B cell (primary cell): ENCODE measurements at regions not wholly inside any gene's neighbourhood (a gene's known extent, or its start where the extent isn't known, plus 50 kb on each side); places are given as distances from the start of the nearest gene placed in this dataset.

Experiments
- ATAC-seq: fragments of 200-7000 bp; cut with Tn5 transposase; one replicate; pipeline ENCODE4 v1.10.0; 2021; ENCODE audit warnings: low read depth, mild to moderate bottlenecking, moderate number of reproducible peaks, moderate library complexity
- CTCF ChIA-PET: fragments of 350-600 bp; sonication (Branson Sonifier 250); formaldehyde crosslinking; loops from one replicate; lab custom pipeline; 2021; ENCODE audit warnings: antibody characterized with exemption, inconsistent platforms; lab: Charles Lee
- POLR2A ChIA-PET: fragments of 350-600 bp; sonication (Branson Sonifier 250); formaldehyde crosslinking; loops from one replicate; lab custom pipeline; 2021; ENCODE audit warnings: antibody characterized with exemption; lab: Charles Lee
- DNase-seq: peaks from one replicate; pipeline ENCODE4 v3.0.0; 2013
- H2AFZ ChIP-seq: 2 replicates; pipeline ENCODE4 v1.6.1; 2012; ENCODE audit warnings: mild to moderate bottlenecking, low read depth, low read length; ENCODE audit not compliant: insufficient read depth, poor library complexity, severe bottlenecking
- H3K27ac ChIP-seq, 2 donors: 1 replicate in 1 of 2; 2 replicates in 1 of 2; pipeline ENCODE4 v1.5.1; 2012 to 2013; ENCODE audit warnings: low read length in 2 of 2, mild to moderate bottlenecking in 2 of 2, moderate library complexity in 1 of 2
- H3K27me3 ChIP-seq, 4 experiments: fragments of 200-600 bp in 1 of 4; sonication (generic) in 1 of 4; replicated peaks in 1 of 4; 1 replicate in 2 of 4; 2 replicates in 2 of 4; pipeline versions ENCODE4 v1.6.1 to v1.7.0; 2013 to 2016; ENCODE audit warnings: low read length in 3 of 4, mild to moderate bottlenecking in 2 of 4, mixed read lengths in 1 of 4, moderate library complexity in 1 of 4; ENCODE audit not compliant: insufficient read depth in 4 of 4, control insufficient read depth in 3 of 4; ENCODE audit errors: control extremely low read depth in 1 of 4
- H3K36me3 ChIP-seq, 2 experiments: replicated peaks in 1 of 2; 1 replicate in 1 of 2; 2 replicates in 1 of 2; pipeline versions ENCODE4 v1.6.1 to v1.7.1; 2013; ENCODE audit warnings: low read length in 1 of 2; ENCODE audit not compliant: insufficient read depth in 2 of 2, control insufficient read depth in 1 of 2; ENCODE audit errors: control extremely low read depth in 1 of 2, extremely low read depth in 1 of 2
- H3K4me1 ChIP-seq, 2 donors: fragments of 200-600 bp in 1 of 2; sonication (generic) in 1 of 2; 1 replicate in 1 of 2; 2 replicates in 1 of 2; pipeline versions ENCODE4 v1.5.1 to v1.6.1; 2013 to 2017; ENCODE audit warnings: low read length in 2 of 2; ENCODE audit not compliant: control insufficient read depth in 2 of 2, insufficient read depth in 2 of 2
- H3K4me2 ChIP-seq: replicated peaks from 2 replicates; pipeline ENCODE3; 2012; ENCODE audit warnings: mild to moderate bottlenecking, low read depth, low read length; ENCODE audit not compliant: poor library complexity, severe bottlenecking
- H3K4me3 ChIP-seq, 5 experiments: fragments of 200-600 bp in 1 of 5; sonication (generic) in 1 of 5; 1 replicate in 3 of 5; 2 replicates in 2 of 5; pipeline versions ENCODE4 v1.5.1 to v1.7.0; 2011 to 2016; ENCODE audit warnings: low read length in 4 of 5, mild to moderate bottlenecking in 4 of 5, low read depth in 2 of 5, control low read depth in 1 of 5, moderate library complexity in 1 of 5; ENCODE audit not compliant: insufficient read depth in 1 of 5; ENCODE audit errors: control extremely low read depth in 1 of 5, extremely low read depth in 1 of 5
- H3K79me2 ChIP-seq: fragments of 200-600 bp; sonication (generic); one replicate; pipeline ENCODE4 v1.6.0; 2016; ENCODE audit warnings: low read length; ENCODE audit not compliant: control insufficient read depth, insufficient read depth
- H3K9ac ChIP-seq: fragments of 200-600 bp; sonication (generic); 2 replicates; pipeline ENCODE4 v1.6.1; 2017; ENCODE audit warnings: mild to moderate bottlenecking, low read length, moderate library complexity
- H3K9me3 ChIP-seq, 3 donors: one replicate each; pipeline versions ENCODE4 v1.6.1 to v1.7.1; 2013; ENCODE audit warnings: low read length in 2 of 3; ENCODE audit not compliant: control insufficient read depth in 2 of 3, insufficient read depth in 1 of 3; ENCODE audit errors: control extremely low read depth in 1 of 3
- H4K20me1 ChIP-seq: 2 replicates; pipeline ENCODE4 v1.6.0; 2012; ENCODE audit warnings: mild to moderate bottlenecking, low read length; ENCODE audit not compliant: insufficient read depth, control insufficient read depth, poor library complexity, severe bottlenecking
- H3K27ac Mint-ChIP-seq: one replicate; pipeline ENCODE4 v1.8.0; 2021; ENCODE audit warnings: mixed read lengths
- H3K27me3 Mint-ChIP-seq: one replicate; pipeline ENCODE4 v1.8.0; 2021; ENCODE audit warnings: mixed read lengths
- H3K4me1 Mint-ChIP-seq: one replicate; pipeline ENCODE4 v1.8.0; 2021; ENCODE audit warnings: mixed read lengths
- H3K4me3 Mint-ChIP-seq: one replicate; pipeline ENCODE4 v1.8.0; 2021; ENCODE audit warnings: mixed read lengths
- H3K9me3 Mint-ChIP-seq: one replicate; pipeline ENCODE4 v1.8.0; 2022; ENCODE audit warnings: mixed read lengths; ENCODE audit not compliant: insufficient read depth
- CTCF ChIP-seq: fragments of 200-600 bp; IDR thresholded peaks from one replicate; pipeline ENCODE4 v1.8.0; 2022; ENCODE audit warnings: antibody characterized with exemption, mild to moderate bottlenecking
- EZH2 ChIP-seq: IDR thresholded peaks from 2 replicates; pipeline ENCODE4 v1.6.1; 2012; ENCODE audit warnings: borderline replicate concordance, low read depth, mild to moderate bottlenecking, moderate library complexity, low read length; ENCODE audit not compliant: insufficient read depth, poor library complexity, severe bottlenecking
- WGBS: methylation state at CpG from one replicate; pipeline ENCODE4 v1.1.5; 2013; ENCODE audit warnings: missing lambda C conversion rate; ENCODE audit not compliant: insufficient coverage; 5-methylcytosine and 5-hydroxymethylcytosine counted together
- intact Hi-C: fragments of 100-400 bp; cut with micrococcal nuclease; formaldehyde crosslinking; loops from one replicate; pipeline ENCODE4 v1.10.0; 2022

- H3K27ac ChIP-seq: no peak overlapping the region
- no peak for TF ChIP-seq EZH2
- no peak for TF ChIP-seq CTCF
- no peak overlapping the region for H3K9ac ChIP-seq
- H3K27me3 ChIP-seq: no peaks in the 10 kb centered on the region
- ChIA-PET POLR2A (no interaction called here), CTCF (no interaction called here)
- no peak overlapping the region for H3K27ac Mint-ChIP-seq
- no peaks in the 10 kb centered on the region for H3K4me1 Mint-ChIP-seq
- H3K4me3 Mint-ChIP-seq: no peak overlapping the region
- H3K27me3 Mint-ChIP-seq: no peaks in the 10 kb centered on the region
- H3K4me3 ChIP-seq: no peak overlapping the region
- no peak for ATAC-seq
- H3K9me3 Mint-ChIP-seq: no peaks in the 10 kb centered on the region
- DNase-seq: no peak
- H3K79me2 ChIP-seq: no peaks in the 10 kb centered on the region
- H3K36me3 ChIP-seq: no peaks in the 10 kb centered on the region
- H3K9me3 ChIP-seq: no peaks in the 10 kb centered on the region
- intact Hi-C loops: no loop called here
- WGBS: 86% methylated on average over 1 of the region's 2 CpGs
- H4K20me1 ChIP-seq: no peaks in the 10 kb centered on the region
- no peak overlapping the region for H2AFZ ChIP-seq
- no peak overlapping the region for H3K4me2 ChIP-seq
- no peaks in the 10 kb centered on the region for H3K4me1 ChIP-seq
These were observed 921.6 kb upstream of the PCDH20 start for GRCh38 chr13:62337109-62337880.

DNA sequence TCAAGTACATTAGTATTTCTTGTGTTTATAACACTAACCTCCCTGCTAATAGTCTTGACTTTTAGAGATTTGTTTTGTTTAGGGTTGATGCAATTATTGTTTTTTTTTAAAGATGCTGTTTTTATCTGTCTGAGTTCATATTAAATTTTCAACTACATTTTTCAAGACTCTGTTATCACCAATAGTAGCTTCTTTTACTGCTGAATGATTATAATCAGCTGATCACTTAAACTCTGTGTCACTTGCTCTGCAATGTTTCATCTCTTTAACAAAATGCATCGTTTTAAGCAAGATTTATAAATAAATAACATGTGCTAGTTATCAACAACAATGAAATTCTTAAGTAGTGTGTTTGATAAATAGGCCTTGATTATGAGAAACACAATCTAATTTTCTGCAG lies 920.9 kb upstream of the PCDH20 start:
- Mint-ChIP-seq H3K9me3 (no peaks in the 10 kb centered on the region), H3K4me1 (no peaks in the 10 kb centered on the region), H3K27ac (no peak overlapping the region), H3K4me3 (no peak overlapping the region), H3K27me3 (no peaks in the 10 kb centered on the region)
- DNase-seq (no peak), ATAC-seq (no peak)
- Histone ChIP-seq H3K4me1 (no peaks in the 10 kb centered on the region), H3K4me2 (no peak overlapping the region), H3K36me3 (no peaks in the 10 kb centered on the region), H3K9ac (no peak overlapping the region), H2AFZ (no peak overlapping the region), H3K9me3 (no peaks in the 10 kb centered on the region), H4K20me1 (no peaks in the 10 kb centered on the region), H3K79me2 (no peaks in the 10 kb centered on the region), H3K27me3 (no peaks in the 10 kb centered on the region), H3K27ac (no peak overlapping the region), H3K4me3 (no peak overlapping the region)
- intact Hi-C loops: no loop called here
- WGBS: no CpG with 5 or more reads among the region's 1 CpG
- TF ChIP-seq EZH2 (no peak), CTCF (no peak)
- ChIA-PET CTCF (no interaction called here), POLR2A (no interaction called here)
